ENCODE measurements at regions not wholly inside any gene's neighbourhood (a gene's known extent, or its start where the extent isn't known, plus 50 kb on each side); places are given as distances from the start of the nearest gene placed in this dataset.

- TF ChIP-seq, protein P1, sequence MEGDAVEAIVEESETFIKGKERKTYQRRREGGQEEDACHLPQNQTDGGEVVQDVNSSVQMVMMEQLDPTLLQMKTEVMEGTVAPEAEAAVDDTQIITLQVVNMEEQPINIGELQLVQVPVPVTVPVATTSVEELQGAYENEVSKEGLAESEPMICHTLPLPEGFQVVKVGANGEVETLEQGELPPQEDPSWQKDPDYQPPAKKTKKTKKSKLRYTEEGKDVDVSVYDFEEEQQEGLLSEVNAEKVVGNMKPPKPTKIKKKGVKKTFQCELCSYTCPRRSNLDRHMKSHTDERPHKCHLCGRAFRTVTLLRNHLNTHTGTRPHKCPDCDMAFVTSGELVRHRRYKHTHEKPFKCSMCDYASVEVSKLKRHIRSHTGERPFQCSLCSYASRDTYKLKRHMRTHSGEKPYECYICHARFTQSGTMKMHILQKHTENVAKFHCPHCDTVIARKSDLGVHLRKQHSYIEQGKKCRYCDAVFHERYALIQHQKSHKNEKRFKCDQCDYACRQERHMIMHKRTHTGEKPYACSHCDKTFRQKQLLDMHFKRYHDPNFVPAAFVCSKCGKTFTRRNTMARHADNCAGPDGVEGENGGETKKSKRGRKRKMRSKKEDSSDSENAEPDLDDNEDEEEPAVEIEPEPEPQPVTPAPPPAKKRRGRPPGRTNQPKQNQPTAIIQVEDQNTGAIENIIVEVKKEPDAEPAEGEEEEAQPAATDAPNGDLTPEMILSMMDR (IDR thresholded peaks at IDR 0.05; ENCODE audit: low read length, missing control alignments): no peak
- no peak overlapping the region for H3K4me3 ChIP-seq (replicated peaks; ENCODE audit: low read depth, low read length)
- DNase-seq (ENCODE audit: low read depth): no peak
These were observed 57.6 kb downstream of the PTTG1 start for GRCh38 chr5:160479220-160479619.

GRCh38 chr5:160479926-160480325 is 58.3 kb downstream of the PTTG1 start:
- TF ChIP-seq, protein P1 (IDR thresholded peaks at IDR 0.05; ENCODE audit: low read length, missing control alignments): no peak
- peak; percentile 57 for DNase-seq (ENCODE audit: low read depth)
- no peak overlapping the region for H3K4me3 ChIP-seq (replicated peaks; ENCODE audit: low read depth, low read length)

GRCh38 chr5:160480652-160481051 is 59.0 kb downstream of the PTTG1 start:
- TF ChIP-seq, protein P1 (IDR thresholded peaks at IDR 0.05; ENCODE audit: low read length, missing control alignments): no peak
- H3K4me3 ChIP-seq (replicated peaks; ENCODE audit: low read depth, low read length): no peak overlapping the region
- DNase-seq (ENCODE audit: low read depth): no peak

GRCh38 chr5:160484678-160485077 is 63.0 kb downstream of the PTTG1 start:
- no peak overlapping the region for H3K4me3 ChIP-seq (replicated peaks; ENCODE audit: low read depth, low read length)
- DNase-seq (ENCODE audit: low read depth): no peak
- TF ChIP-seq, protein P1 (IDR thresholded peaks at IDR 0.05; ENCODE audit: low read length, missing control alignments): no peak

- DNase-seq (ENCODE audit: low read depth): no peak
- TF ChIP-seq, protein P1 (IDR thresholded peaks at IDR 0.05; ENCODE audit: low read length, missing control alignments): no peak
- H3K4me3 ChIP-seq (replicated peaks; ENCODE audit: low read depth, low read length): no peak overlapping the region
These were observed 63.8 kb downstream of the PTTG1 start for GRCh38 chr5:160485364-160485969.

DNA sequence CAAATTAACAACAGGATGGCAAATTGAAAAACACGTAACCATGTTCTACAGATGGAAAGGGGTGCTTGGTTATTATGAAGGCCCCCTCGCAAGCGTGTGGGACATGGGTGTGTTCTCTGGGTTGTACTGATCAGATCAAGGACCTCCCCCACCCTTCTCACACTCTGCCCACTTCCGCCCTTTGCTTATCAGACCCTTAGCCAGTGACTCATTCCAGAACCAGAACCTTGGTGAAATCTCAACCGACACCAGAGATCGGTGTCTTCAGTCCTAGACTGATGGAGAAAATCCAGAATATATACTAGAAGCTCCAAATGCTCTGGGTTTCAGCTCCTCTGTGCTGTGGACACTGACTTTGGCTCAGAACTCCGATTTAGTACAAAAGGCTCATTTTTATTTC is 64.9 kb downstream of the PTTG1 start:
- DNase-seq (ENCODE audit: low read depth): no peak
- TF ChIP-seq, protein P1 (IDR thresholded peaks at IDR 0.05; ENCODE audit: low read length, missing control alignments): no peak

More for the DNA sequence above, 64.9 kb downstream of the PTTG1 start:
- no peak overlapping the region for H3K4me3 ChIP-seq (replicated peaks; ENCODE audit: low read depth, low read length)

Measured in fibroblast of pulmonary artery (primary cell).